SK-N-MC (cell line): ENCODE measurements at regions not wholly inside any gene's neighbourhood (a gene's known extent, or its start where the extent isn't known, plus 50 kb on each side); places are given as distances from the start of the nearest gene placed in this dataset.

Experiments
- DNase-seq: peaks from one replicate; pipeline ENCODE4 v3.0.0-alpha.2; 2011; ENCODE audit warnings: low read depth, low spot score
- H3K27ac ChIP-seq: fragments of 200-600 bp; sonication (generic); 2 replicates; pipeline ENCODE4 v1.5.1; 2016; ENCODE audit warnings: mixed run types
- H3K36me3 ChIP-seq: fragments of 200-600 bp; sonication (generic); 2 replicates; pipeline ENCODE4 v1.6.1; 2017; ENCODE audit warnings: antibody characterized with exemption, low read length, mixed read lengths; ENCODE audit not compliant: insufficient read depth
- H3K4me3 ChIP-seq: fragments of 200-600 bp; sonication (generic); 2 replicates; pipeline ENCODE4 v1.5.1; 2016
- H3K9ac ChIP-seq: fragments of 200-600 bp; sonication (generic); 2 replicates; pipeline ENCODE4 v1.8.0; 2017; ENCODE audit warnings: mixed run types, mixed read lengths; ENCODE audit not compliant: insufficient read length
- H3K9me3 ChIP-seq: fragments of 200-600 bp; sonication (generic); 2 replicates; pipeline ENCODE4 v1.6.1; 2017; ENCODE audit warnings: low read depth, mild to moderate bottlenecking, antibody characterized with exemption, low read length, moderate library complexity, mixed read lengths
- EZH2 ChIP-seq: fragments of 200-600 bp; sonication (generic); IDR thresholded peaks from one replicate; pipeline ENCODE4 v1.6.1; 2017; ENCODE audit warnings: antibody characterized with exemption
- FOXP2 ChIP-seq: optimal IDR thresholded peaks from 2 replicates; pipeline ENCODE3; 2011; ENCODE audit warnings: mild to moderate bottlenecking, moderate library complexity; ENCODE audit not compliant: insufficient read depth; ENCODE audit errors: extremely low read length, control extremely low read depth
- POLR2AphosphoS5 ChIP-seq: IDR thresholded peaks from 2 replicates; pipeline ENCODE4 v1.6.1; 2012; ENCODE audit warnings: mild to moderate bottlenecking, low read depth, low read length, borderline replicate concordance

- DNase-seq, result no peak
- TF ChIP-seq POLR2AphosphoS5 (no peak), EZH2 (no peak), FOXP2 (no peak)
- Histone ChIP-seq H3K27ac (no peak overlapping the region), H3K36me3 (no peaks in the 10 kb centered on the region), H3K9me3 (no peaks in the 10 kb centered on the region), H3K9ac (no peak overlapping the region), H3K4me3 (no peak overlapping the region)
Measured at GRCh38 chr2:16314691-16315457, 350.8 kb downstream of the CYRIA start.

GRCh38 chr2:16314001-16314400, 351.6 kb downstream of the CYRIA start:
- Histone ChIP-seq H3K9ac (no peak overlapping the region), H3K4me3 (no peak overlapping the region), H3K36me3 (no peaks in the 10 kb centered on the region), H3K27ac (no peak overlapping the region), H3K9me3 (no peaks in the 10 kb centered on the region)
- TF ChIP-seq POLR2AphosphoS5 (no peak), FOXP2 (no peak), EZH2 (no peak)
- no peak for DNase-seq

- DNase-seq, result no peak
- TF ChIP-seq EZH2 (no peak), FOXP2 (no peak), POLR2AphosphoS5 (no peak)
- H3K9me3 ChIP-seq, result no peaks in the 10 kb centered on the region
- no peak overlapping the region for H3K27ac ChIP-seq
- H3K36me3 ChIP-seq, result no peaks in the 10 kb centered on the region
- no peak overlapping the region for H3K4me3 ChIP-seq
- no peak overlapping the region for H3K9ac ChIP-seq
Measured at GRCh38 chr2:16313235-16313975, 352.2 kb downstream of the CYRIA start.

- no peaks in the 10 kb centered on the region for H3K36me3 ChIP-seq
- H3K27ac ChIP-seq, result no peak overlapping the region
- no peaks in the 10 kb centered on the region for H3K9me3 ChIP-seq
- no peak for TF ChIP-seq FOXP2
- no peak for TF ChIP-seq POLR2AphosphoS5
- TF ChIP-seq EZH2, result no peak
- H3K9ac ChIP-seq, result no peak overlapping the region
- no peak overlapping the region for H3K4me3 ChIP-seq
- DNase-seq, result no peak
Measured at GRCh38 chr2:16312771-16313170, 352.9 kb downstream of the CYRIA start.

- Histone ChIP-seq H3K36me3 (no peaks in the 10 kb centered on the region), H3K9me3 (no peaks in the 10 kb centered on the region), H3K9ac (no peak overlapping the region), H3K4me3 (no peak overlapping the region), H3K27ac (no peak overlapping the region)
- DNase-seq, result no peak
- TF ChIP-seq FOXP2 (no peak), POLR2AphosphoS5 (no peak), EZH2 (no peak)
Measured at GRCh38 chr2:16311521-16312440, 353.9 kb downstream of the CYRIA start.

- H3K27ac ChIP-seq, result no peak overlapping the region
- H3K36me3 ChIP-seq, result no peaks in the 10 kb centered on the region
- no peak overlapping the region for H3K9ac ChIP-seq
- TF ChIP-seq EZH2, result no peak
- no peak for TF ChIP-seq POLR2AphosphoS5
- no peak for TF ChIP-seq FOXP2
- H3K9me3 ChIP-seq, result no peaks in the 10 kb centered on the region
- DNase-seq, result no peak
- no peak overlapping the region for H3K4me3 ChIP-seq
Measured at GRCh38 chr2:16308816-16309215, 356.8 kb downstream of the CYRIA start.

GRCh38 chr2:16304876-16305590, 360.6 kb downstream of the CYRIA start:
- H3K27ac ChIP-seq, result no peak overlapping the region
- H3K9ac ChIP-seq, result no peak overlapping the region
- no peaks in the 10 kb centered on the region for H3K36me3 ChIP-seq
- no peak for DNase-seq
- H3K4me3 ChIP-seq, result no peak overlapping the region
- H3K9me3 ChIP-seq, result no peaks in the 10 kb centered on the region
- TF ChIP-seq POLR2AphosphoS5, result no peak
- TF ChIP-seq FOXP2, result no peak
- TF ChIP-seq EZH2, result no peak
